HAP-1 (cell line): ENCODE measurements at regions not wholly inside any gene's neighbourhood (a gene's known extent, or its start where the extent isn't known, plus 50 kb on each side); places are given as distances from the start of the nearest gene placed in this dataset.
A peak's percentile ranks its signal among the peaks of the same experiment; 100 is the strongest.
"Not testable (repeated sequence)": the region's sequence is repeated elsewhere in the genome, so short reads cannot be mapped to it uniquely, and the experiment has no call there.

Source experiments
- DNase-seq, 2 experiments: peaks; one replicate each; pipeline ENCODE4 v3.0.0-alpha.2; 2016 to 2020; ENCODE audit warnings: low spot score in 2 of 2
- H3K27me3 ChIP-seq: fragments of 250-450 bp; sonication (Bioruptor Pico); 2 replicates; pipeline ENCODE4 v1.5.1; 2020; ENCODE audit warnings: low read depth, mild to moderate bottlenecking, moderate library complexity
- H3K36me3 ChIP-seq: fragments of 250-450 bp; sonication (Bioruptor Pico); replicated peaks from 2 replicates; pipeline ENCODE4 v1.5.1; 2020; ENCODE audit warnings: mild to moderate bottlenecking
- H3K4me1 ChIP-seq: fragments of 250-450 bp; sonication (Bioruptor Pico); 2 replicates; pipeline ENCODE4 v1.5.1; 2020; ENCODE audit warnings: mild to moderate bottlenecking
- H3K4me3 ChIP-seq: fragments of 250-450 bp; sonication (Bioruptor Pico); 2 replicates; pipeline ENCODE4 v1.5.1; 2020; ENCODE audit warnings: mild to moderate bottlenecking, moderate library complexity
- H3K9me3 ChIP-seq: fragments of 250-450 bp; sonication (Bioruptor Pico); 2 replicates; pipeline ENCODE4 v1.5.1; 2020; ENCODE audit warnings: mild to moderate bottlenecking, moderate library complexity
- in situ Hi-C: fragments of 300-500 bp; cut with MboI; formaldehyde crosslinking; loops from 3 replicates; pipeline ENCODE4 v1.14.3; 2020; ENCODE audit warnings: low sequenced_read_pairs, inconsistent platforms, mixed read lengths

GRCh38 chr1:224819861-224820260 lies 109.6 kb upstream of the DNAH14 start:
- Histone ChIP-seq H3K4me3 (no peak overlapping the region), H3K36me3 (no peaks in the 10 kb centered on the region), H3K27me3 (peaks cover 2% of the 10 kb centered on the region; the same call in 1 of the 2 replicates), H3K9me3 (no peaks in the 10 kb centered on the region), H3K4me1 (no peaks in the 10 kb centered on the region)
- DNase-seq, result no peak
- in situ Hi-C loops, result no loop called here

- in situ Hi-C loops, result no loop called here
- Histone ChIP-seq H3K4me3 (no peak overlapping the region), H3K9me3 (no peaks in the 10 kb centered on the region), H3K36me3 (no peaks in the 10 kb centered on the region), H3K27me3 (peaks cover 2% of the 10 kb centered on the region; the same call in 1 of the 2 replicates), H3K4me1 (no peaks in the 10 kb centered on the region)
- DNase-seq, result no peak
These were observed 109.1 kb upstream of the DNAH14 start for GRCh38 chr1:224820341-224820740.

- H3K9me3 ChIP-seq, H3K27me3 ChIP-seq, H3K36me3 ChIP-seq, DNase-seq, H3K4me1 ChIP-seq, H3K4me3 ChIP-seq, in situ Hi-C loops: not testable (repeated sequence)
These were observed 107.7 kb upstream of the DNAH14 start for GRCh38 chr1:224821751-224822150.

GRCh38 chr1:224825525-224826000 lies 103.9 kb upstream of the DNAH14 start:
- Histone ChIP-seq H3K27me3 (no peaks in the 10 kb centered on the region; the same call in 1 of the 2 replicates), H3K36me3 (no peaks in the 10 kb centered on the region), H3K4me3 (no peak overlapping the region), H3K4me1 (no peaks in the 10 kb centered on the region), H3K9me3 (no peaks in the 10 kb centered on the region)
- in situ Hi-C loops, result no loop called here
- DNase-seq, result no peak

GRCh38 chr1:224828691-224829090 lies 100.8 kb upstream of the DNAH14 start:
- in situ Hi-C loops, result no loop called here
- Histone ChIP-seq H3K9me3 (peaks cover 3% of the 10 kb centered on the region; the same call in 1 of the 2 replicates), H3K27me3 (no peaks in the 10 kb centered on the region; the same call in 1 of the 2 replicates), H3K4me3 (no peak overlapping the region), H3K36me3 (no peaks in the 10 kb centered on the region), H3K4me1 (no peaks in the 10 kb centered on the region)
- no peak for DNase-seq

- Histone ChIP-seq H3K36me3 (no peaks in the 10 kb centered on the region), H3K9me3 (peaks cover 3% of the 10 kb centered on the region; the same call in 1 of the 2 replicates), H3K27me3 (no peaks in the 10 kb centered on the region; the same call in 1 of the 2 replicates), H3K4me3 (no peak overlapping the region), H3K4me1 (no peaks in the 10 kb centered on the region)
- no peak for DNase-seq
- in situ Hi-C loops, result no loop called here
These were observed 98.0 kb upstream of the DNAH14 start for GRCh38 chr1:224831501-224831900.

- in situ Hi-C loops, H3K4me3 ChIP-seq, H3K27me3 ChIP-seq, H3K4me1 ChIP-seq, H3K9me3 ChIP-seq, H3K36me3 ChIP-seq, DNase-seq: not testable (repeated sequence)
These were observed 89.7 kb upstream of the DNAH14 start for GRCh38 chr1:224839648-224840300.

- H3K9me3 ChIP-seq, H3K27me3 ChIP-seq, in situ Hi-C loops: not testable (repeated sequence)
These were observed 87.7 kb upstream of the DNAH14 start for GRCh38 chr1:224841803-224842202.

GRCh38 chr1:224846119-224846907 lies 83.2 kb upstream of the DNAH14 start:
- Histone ChIP-seq H3K36me3 (no peaks in the 10 kb centered on the region), H3K27me3 (no peaks in the 10 kb centered on the region), H3K4me1 (no peaks in the 10 kb centered on the region), H3K9me3 (0 out of 2 replicates have a peak, but pooled peaks cover 4% of the 10 kb centered on the region), H3K4me3 (no peak overlapping the region)
- no peak for DNase-seq
- in situ Hi-C loops, result no loop called here

More at GRCh38 chr1:224841803-224842202, 87.7 kb upstream of the DNAH14 start:
- not testable (repeated sequence) for H3K4me3 ChIP-seq, DNase-seq, H3K36me3 ChIP-seq, H3K4me1 ChIP-seq

- Histone ChIP-seq H3K4me3 (no peak overlapping the region), H3K27me3 (0 out of 2 replicates have a peak, but pooled peaks cover 3% of the 10 kb centered on the region), H3K9me3 (0 out of 2 replicates have a peak, but pooled peaks cover 4% of the 10 kb centered on the region), H3K4me1 (no peaks in the 10 kb centered on the region; the same call in 1 of the 2 replicates), H3K36me3 (no peaks in the 10 kb centered on the region)
- in situ Hi-C loops, result loop anchor here (5.0 to 10.0 kb wide), 2 partner anchors 146 to 338 kb away; no protein-coding TSS in a partner anchor
- no peak for DNase-seq
These were observed 79.0 kb upstream of the DNAH14 start for GRCh38 chr1:224850446-224850845.

GRCh38 chr1:224851210-224851847 lies 78.1 kb upstream of the DNAH14 start:
- Histone ChIP-seq H3K27me3 (0 out of 2 replicates have a peak, but pooled peaks cover 3% of the 10 kb centered on the region), H3K9me3 (0 out of 2 replicates have a peak, but pooled peaks cover 4% of the 10 kb centered on the region), H3K4me1 (no peaks in the 10 kb centered on the region; the same call in 1 of the 2 replicates), H3K36me3 (no peaks in the 10 kb centered on the region), H3K4me3 (no peak overlapping the region)
- in situ Hi-C loops, result loop anchor here (5.0 to 10.0 kb wide), 2 partner anchors 147 to 339 kb away; no protein-coding TSS in a partner anchor
- peak; percentile 28 to 78 for DNase-seq

GRCh38 chr1:224851848-224852261 lies 77.6 kb upstream of the DNAH14 start:
- H3K4me3 ChIP-seq, result no peak overlapping the region
- no peaks in the 10 kb centered on the region for H3K36me3 ChIP-seq
- DNase-seq, result no peak
- 0 out of 2 replicates have a peak, but pooled peaks cover 3% of the 10 kb centered on the region for H3K27me3 ChIP-seq
- in situ Hi-C loops, result loop anchor here (5.0 to 10.0 kb wide), 2 partner anchors 147 to 340 kb away; no protein-coding TSS in a partner anchor
- H3K9me3 ChIP-seq, result 0 out of 2 replicates have a peak, but pooled peaks cover 1% of the 10 kb centered on the region
- no peaks in the 10 kb centered on the region; the same call in 1 of the 2 replicates for H3K4me1 ChIP-seq

GRCh38 chr1:224852901-224853568 lies 76.4 kb upstream of the DNAH14 start:
- Histone ChIP-seq H3K9me3 (no peaks in the 10 kb centered on the region), H3K4me3 (no peak overlapping the region), H3K4me1 (no peaks in the 10 kb centered on the region; the same call in 1 of the 2 replicates), H3K36me3 (no peaks in the 10 kb centered on the region), H3K27me3 (0 out of 2 replicates have a peak, but pooled peaks cover 3% of the 10 kb centered on the region)
- peak in 1 of 2 experiments; percentile 73 for DNase-seq
- in situ Hi-C loops, result loop anchor here (5.0 to 10.0 kb wide), 2 partner anchors 148 to 341 kb away; no protein-coding TSS in a partner anchor
